ENCODE measurements at regions not wholly inside any gene's neighbourhood (a gene's known extent, or its start where the extent isn't known, plus 50 kb on each side); places are given as distances from the start of the nearest gene placed in this dataset.

DNA sequence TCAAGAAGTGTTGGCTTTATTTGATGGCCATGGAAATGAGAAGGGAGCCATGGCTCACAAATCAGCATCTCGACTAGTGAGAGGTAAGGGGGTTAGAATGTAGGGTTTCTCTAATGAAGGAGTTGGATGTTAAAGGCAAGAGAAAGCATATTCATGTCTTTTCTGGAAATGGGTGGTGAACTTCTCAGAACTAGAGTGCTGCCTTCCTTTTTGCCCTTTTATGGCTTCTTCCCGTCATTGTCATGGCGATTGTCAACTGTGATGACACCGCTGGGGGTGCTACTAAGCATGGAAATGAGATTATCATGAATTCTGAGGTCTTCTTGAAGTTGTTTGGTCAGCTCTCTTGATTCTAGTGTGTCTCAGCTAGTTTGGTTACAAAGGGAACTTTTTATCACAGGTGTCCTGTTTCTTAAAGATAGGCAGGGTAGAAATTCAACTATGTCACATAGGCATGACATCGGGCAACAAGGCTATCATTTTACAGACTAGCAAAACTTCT is 180.4 kb downstream of the LIG4 start:
- Histone ChIP-seq H2AFZ (ENCODE audit: low read depth, low read length, severe bottlenecking) (no peak overlapping the region), H3K27ac (ENCODE audit: low read depth, low read length) (no peak overlapping the region), H3K4me2 (ENCODE audit: low read depth, low read length, poor library complexity, severe bottlenecking) (no peak overlapping the region), H3K36me3 (ENCODE audit: low read length) (no peaks in the 10 kb centered on the region), H3F3A (ENCODE audit: insufficient read depth) (no peaks in the 10 kb centered on the region), H4K20me1 (ENCODE audit: low read depth, low read length) (no peaks in the 10 kb centered on the region), H3K4me3 (ENCODE audit: insufficient read depth, low read length, poor library complexity, severe bottlenecking) (no peak overlapping the region), H3K27me3 (ENCODE audit: low read length) (no peaks in the 10 kb centered on the region), H3K9me3 (ENCODE audit: insufficient read depth, low read length) (no peaks in the 10 kb centered on the region), H3K9ac (ENCODE audit: low read length) (no peak overlapping the region), H3K79me2 (ENCODE audit: insufficient read depth, low read length) (no peaks in the 10 kb centered on the region), H3K9me2 (replicated peaks; ENCODE audit: insufficient read depth, low read length) (no peaks in the 10 kb centered on the region)
- no peak for TF ChIP-seq EZH2phosphoT487 (conservative IDR thresholded peaks at IDR 0.05; ENCODE audit: low read length)
- TF ChIP-seq, protein P1, sequence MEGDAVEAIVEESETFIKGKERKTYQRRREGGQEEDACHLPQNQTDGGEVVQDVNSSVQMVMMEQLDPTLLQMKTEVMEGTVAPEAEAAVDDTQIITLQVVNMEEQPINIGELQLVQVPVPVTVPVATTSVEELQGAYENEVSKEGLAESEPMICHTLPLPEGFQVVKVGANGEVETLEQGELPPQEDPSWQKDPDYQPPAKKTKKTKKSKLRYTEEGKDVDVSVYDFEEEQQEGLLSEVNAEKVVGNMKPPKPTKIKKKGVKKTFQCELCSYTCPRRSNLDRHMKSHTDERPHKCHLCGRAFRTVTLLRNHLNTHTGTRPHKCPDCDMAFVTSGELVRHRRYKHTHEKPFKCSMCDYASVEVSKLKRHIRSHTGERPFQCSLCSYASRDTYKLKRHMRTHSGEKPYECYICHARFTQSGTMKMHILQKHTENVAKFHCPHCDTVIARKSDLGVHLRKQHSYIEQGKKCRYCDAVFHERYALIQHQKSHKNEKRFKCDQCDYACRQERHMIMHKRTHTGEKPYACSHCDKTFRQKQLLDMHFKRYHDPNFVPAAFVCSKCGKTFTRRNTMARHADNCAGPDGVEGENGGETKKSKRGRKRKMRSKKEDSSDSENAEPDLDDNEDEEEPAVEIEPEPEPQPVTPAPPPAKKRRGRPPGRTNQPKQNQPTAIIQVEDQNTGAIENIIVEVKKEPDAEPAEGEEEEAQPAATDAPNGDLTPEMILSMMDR (IDR thresholded peaks at IDR 0.05; ENCODE audit: insufficient read depth, low read length, poor library complexity, severe bottlenecking), result no peak

DNA sequence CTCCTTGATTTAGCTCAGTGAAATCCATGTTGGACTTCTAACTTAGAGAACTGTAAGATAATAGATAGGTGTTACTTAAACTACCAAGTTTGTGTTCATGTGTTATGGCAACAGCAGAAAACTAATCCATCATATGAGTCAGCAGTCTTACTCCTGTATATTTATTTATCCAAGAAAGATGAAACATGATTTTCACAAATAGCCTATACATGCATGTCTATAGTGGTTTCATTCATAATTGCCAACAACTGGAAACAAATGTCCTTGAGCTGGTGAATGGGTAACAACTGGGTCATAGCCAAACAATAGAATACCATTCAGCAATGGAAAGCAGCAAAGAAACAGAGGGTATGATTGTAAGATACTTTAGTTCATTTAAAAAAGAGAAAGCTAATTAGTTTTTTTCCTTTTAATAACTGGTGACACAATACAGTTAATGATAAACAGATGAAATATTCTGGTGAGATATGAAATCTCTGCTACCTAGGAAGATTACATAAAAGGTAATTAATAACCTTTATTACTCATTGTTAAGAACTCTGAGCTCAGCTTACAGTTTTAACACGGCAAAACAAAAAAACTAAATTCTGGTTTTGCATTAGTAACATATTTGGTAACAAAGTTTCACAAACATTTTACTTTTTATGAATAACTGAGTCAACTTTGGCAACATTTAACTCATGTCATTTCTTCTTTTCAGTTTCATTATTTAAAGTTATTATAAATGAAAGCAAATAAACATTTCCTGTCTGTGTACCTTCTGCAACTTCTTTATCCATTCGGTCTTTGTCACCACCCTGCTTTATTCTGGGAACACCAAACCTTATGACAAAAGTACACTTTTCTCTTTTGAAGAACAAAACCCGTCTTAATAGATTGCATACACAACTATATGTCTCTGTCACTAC is 181.3 kb downstream of the LIG4 start:
- Histone ChIP-seq H4K20me1 (ENCODE audit: low read depth, low read length) (no peaks in the 10 kb centered on the region), H3K4me2 (ENCODE audit: low read depth, low read length, poor library complexity, severe bottlenecking) (no peak overlapping the region), H3K9ac (ENCODE audit: low read length) (no peak overlapping the region), H3K9me3 (ENCODE audit: insufficient read depth, low read length) (no peaks in the 10 kb centered on the region), H3K9me2 (replicated peaks; ENCODE audit: insufficient read depth, low read length) (no peaks in the 10 kb centered on the region), H3K27me3 (ENCODE audit: low read length) (no peaks in the 10 kb centered on the region), H2AFZ (ENCODE audit: low read depth, low read length, severe bottlenecking) (no peak overlapping the region), H3K27ac (ENCODE audit: low read depth, low read length) (no peak overlapping the region), H3F3A (ENCODE audit: insufficient read depth) (no peaks in the 10 kb centered on the region), H3K79me2 (ENCODE audit: insufficient read depth, low read length) (no peaks in the 10 kb centered on the region), H3K36me3 (ENCODE audit: low read length) (no peaks in the 10 kb centered on the region), H3K4me3 (ENCODE audit: insufficient read depth, low read length, poor library complexity, severe bottlenecking) (no peak overlapping the region)
- TF ChIP-seq, protein P1 (IDR thresholded peaks at IDR 0.05; ENCODE audit: insufficient read depth, low read length, poor library complexity, severe bottlenecking), result no peak
- TF ChIP-seq EZH2phosphoT487 (conservative IDR thresholded peaks at IDR 0.05; ENCODE audit: low read length), result no peak

DNA sequence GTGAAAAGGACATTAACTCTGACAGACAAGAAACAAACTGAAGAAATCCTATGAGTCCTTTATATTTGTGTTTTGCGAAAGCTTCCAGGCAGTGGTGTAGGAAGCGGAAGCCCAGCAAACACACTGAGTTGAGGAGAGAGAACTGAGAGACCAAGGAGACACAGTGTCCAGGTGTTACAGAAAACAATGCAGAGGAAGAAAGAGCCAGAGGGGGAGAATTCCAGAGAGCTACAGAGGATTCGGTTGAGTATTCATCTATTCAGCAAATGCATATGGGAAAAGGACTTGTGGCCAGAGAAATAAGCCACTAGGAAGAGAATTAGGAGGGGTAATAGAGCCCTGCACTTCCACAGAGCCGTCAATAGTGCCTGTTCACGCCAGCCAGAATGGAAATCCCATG is 183.5 kb downstream of the LIG4 start:
- TF ChIP-seq, protein P1 (IDR thresholded peaks at IDR 0.05; ENCODE audit: insufficient read depth, low read length, poor library complexity, severe bottlenecking), result no peak
- no peak for TF ChIP-seq EZH2phosphoT487 (conservative IDR thresholded peaks at IDR 0.05; ENCODE audit: low read length)

More for the DNA sequence above, 183.5 kb downstream of the LIG4 start:
- no peaks in the 10 kb centered on the region for H3K9me3 ChIP-seq (ENCODE audit: insufficient read depth, low read length)
- H3K36me3 ChIP-seq (ENCODE audit: low read length), result no peaks in the 10 kb centered on the region
- no peaks in the 10 kb centered on the region for H4K20me1 ChIP-seq (ENCODE audit: low read depth, low read length)
- no peak overlapping the region for H2AFZ ChIP-seq (ENCODE audit: low read depth, low read length, severe bottlenecking)
- no peak overlapping the region for H3K9ac ChIP-seq (ENCODE audit: low read length)
- no peaks in the 10 kb centered on the region for H3F3A ChIP-seq (ENCODE audit: insufficient read depth)
- no peaks in the 10 kb centered on the region for H3K79me2 ChIP-seq (ENCODE audit: insufficient read depth, low read length)
- H3K4me2 ChIP-seq (ENCODE audit: low read depth, low read length, poor library complexity, severe bottlenecking), result no peak overlapping the region
- H3K4me3 ChIP-seq (ENCODE audit: insufficient read depth, low read length, poor library complexity, severe bottlenecking), result no peak overlapping the region
- H3K27ac ChIP-seq (ENCODE audit: low read depth, low read length), result no peak overlapping the region
- no peaks in the 10 kb centered on the region for H3K9me2 ChIP-seq (replicated peaks; ENCODE audit: insufficient read depth, low read length)
- H3K27me3 ChIP-seq (ENCODE audit: low read length), result no peaks in the 10 kb centered on the region

All from SU-DHL-6 (cell line).